ENCODE measurements at regions not wholly inside any gene's neighbourhood (a gene's known extent, or its start where the extent isn't known, plus 50 kb on each side); places are given as distances from the start of the nearest gene placed in this dataset.

- in situ Hi-C loops (cut with MboI; ENCODE audit: low pct_unique_long_range_greater_than_20kb, low sequenced_read_pairs, unreplicated experiment), result no loop called here
- no peak for TF ChIP-seq CTCF (IDR thresholded peaks at IDR 0.05; ENCODE audit: extremely low read depth, insufficient read depth, missing control alignments)
- DNase-seq (ENCODE audit: low spot score), result no peak
Observed at GRCh38 chr4:59039046-59039445, 1928.9 kb upstream of the IGFBP7 start.

GRCh38 chr4:59044286-59044900 lies 1934.2 kb upstream of the IGFBP7 start:
- in situ Hi-C loops (cut with MboI; ENCODE audit: low pct_unique_long_range_greater_than_20kb, low sequenced_read_pairs, unreplicated experiment), result no loop called here
- DNase-seq (ENCODE audit: low spot score), result no peak
- no peak for TF ChIP-seq CTCF (IDR thresholded peaks at IDR 0.05; ENCODE audit: extremely low read depth, insufficient read depth, missing control alignments)

GRCh38 chr4:59054086-59054485 lies 1943.9 kb upstream of the IGFBP7 start:
- DNase-seq (ENCODE audit: low spot score), result no peak
- in situ Hi-C loops (cut with MboI; ENCODE audit: low pct_unique_long_range_greater_than_20kb, low sequenced_read_pairs, unreplicated experiment), result no loop called here
- TF ChIP-seq CTCF (IDR thresholded peaks at IDR 0.05; ENCODE audit: extremely low read depth, insufficient read depth, missing control alignments), result no peak

GRCh38 chr4:59057804-59058203 lies 1947.6 kb upstream of the IGFBP7 start:
- in situ Hi-C loops (cut with MboI; ENCODE audit: low pct_unique_long_range_greater_than_20kb, low sequenced_read_pairs, unreplicated experiment), result no loop called here
- no peak for DNase-seq (ENCODE audit: low spot score)
- no peak for TF ChIP-seq CTCF (IDR thresholded peaks at IDR 0.05; ENCODE audit: extremely low read depth, insufficient read depth, missing control alignments)

GRCh38 chr4:59058543-59058942 lies 1948.4 kb upstream of the IGFBP7 start:
- in situ Hi-C loops (cut with MboI; ENCODE audit: low pct_unique_long_range_greater_than_20kb, low sequenced_read_pairs, unreplicated experiment), result no loop called here
- TF ChIP-seq CTCF (IDR thresholded peaks at IDR 0.05; ENCODE audit: extremely low read depth, insufficient read depth, missing control alignments), result no peak
- DNase-seq (ENCODE audit: low spot score), result no peak

GRCh38 chr4:59060002-59060846 lies 1950.0 kb upstream of the IGFBP7 start:
- DNase-seq (ENCODE audit: low spot score), result no peak
- in situ Hi-C loops (cut with MboI; ENCODE audit: low pct_unique_long_range_greater_than_20kb, low sequenced_read_pairs, unreplicated experiment), result no loop called here
- no peak for TF ChIP-seq CTCF (IDR thresholded peaks at IDR 0.05; ENCODE audit: extremely low read depth, insufficient read depth, missing control alignments)

Measured in GM13977 (cell line).